ENCODE measurements at regions not wholly inside any gene's neighbourhood (a gene's known extent, or its start where the extent isn't known, plus 50 kb on each side); places are given as distances from the start of the nearest gene placed in this dataset.

DNA sequence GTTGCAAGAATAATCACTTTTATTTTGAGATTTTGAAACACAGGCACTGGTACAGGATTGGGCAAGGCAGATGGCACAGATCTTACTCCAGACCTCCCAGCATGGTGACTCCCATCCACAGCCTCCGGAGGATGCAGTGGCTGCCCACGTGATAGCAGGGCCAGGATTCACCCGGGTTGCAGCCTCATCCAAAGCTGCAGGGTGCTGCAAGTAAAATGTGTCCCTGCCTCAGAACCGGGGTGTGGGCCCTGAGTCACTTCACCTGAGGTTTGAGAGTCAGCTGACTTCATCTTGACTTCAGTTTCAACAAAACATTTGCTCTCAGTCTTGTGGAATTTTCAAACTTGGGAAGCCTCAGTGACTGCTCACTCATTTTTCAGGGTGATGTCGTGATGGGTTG, 201.9 kb downstream of the FGF9 start:
- TF ChIP-seq CTCF (IDR thresholded peaks at IDR 0.05; ENCODE audit: extremely low read depth in 1 of 2, insufficient read depth in 1 of 2, low read depth in 1 of 2, low read length in 2 of 2) (no peak), EZH2 (IDR thresholded peaks at IDR 0.05; ENCODE audit: borderline replicate concordance, low read depth, low read length, severe bottlenecking) (no peak)

All from endothelial cell of umbilical vein (primary cell).